Glutamatergic neuron (in vitro differentiated cells): ENCODE measurements at regions not wholly inside any gene's neighbourhood (a gene's known extent, or its start where the extent isn't known, plus 50 kb on each side); places are given as distances from the start of the nearest gene placed in this dataset.

Experiments
- DNase-seq: peaks from one replicate; pipeline ENCODE4 v3.0.0; 2022
- H3K27ac Mint-ChIP-seq: one replicate; pipeline ENCODE4 v1.8.0; 2020; ENCODE audit warnings: mild to moderate bottlenecking, mixed read lengths, inconsistent platforms; ENCODE audit not compliant: unreplicated experiment
- H3K27me3 Mint-ChIP-seq: one replicate; pipeline ENCODE4 v1.8.0; 2020; ENCODE audit warnings: mild to moderate bottlenecking, moderate library complexity, mixed read lengths, inconsistent platforms; ENCODE audit not compliant: unreplicated experiment
- H3K36me3 Mint-ChIP-seq: one replicate; pipeline ENCODE4 v1.8.0; 2020; ENCODE audit warnings: mild to moderate bottlenecking, mixed read lengths, inconsistent platforms; ENCODE audit not compliant: unreplicated experiment
- H3K4me1 Mint-ChIP-seq: one replicate; pipeline ENCODE4 v1.8.0; 2020; ENCODE audit warnings: mild to moderate bottlenecking, low read depth, mixed read lengths, inconsistent platforms; ENCODE audit not compliant: unreplicated experiment
- H3K4me3 Mint-ChIP-seq: one replicate; pipeline ENCODE4 v1.8.0; 2020; ENCODE audit warnings: mild to moderate bottlenecking, mixed read lengths, inconsistent platforms; ENCODE audit not compliant: unreplicated experiment
- H3K9me3 Mint-ChIP-seq: one replicate; pipeline ENCODE4 v1.8.0; 2020; ENCODE audit warnings: mild to moderate bottlenecking, moderate library complexity, mixed read lengths, inconsistent platforms; ENCODE audit not compliant: unreplicated experiment
- TF ChIP-seq, protein P1 (sequence below): fragments of 200-600 bp; sonication (generic); IDR thresholded peaks from one replicate; pipeline ENCODE4 v1.5.0; 2021; ENCODE audit not compliant: partially characterized antibody, unreplicated experiment

DNA sequence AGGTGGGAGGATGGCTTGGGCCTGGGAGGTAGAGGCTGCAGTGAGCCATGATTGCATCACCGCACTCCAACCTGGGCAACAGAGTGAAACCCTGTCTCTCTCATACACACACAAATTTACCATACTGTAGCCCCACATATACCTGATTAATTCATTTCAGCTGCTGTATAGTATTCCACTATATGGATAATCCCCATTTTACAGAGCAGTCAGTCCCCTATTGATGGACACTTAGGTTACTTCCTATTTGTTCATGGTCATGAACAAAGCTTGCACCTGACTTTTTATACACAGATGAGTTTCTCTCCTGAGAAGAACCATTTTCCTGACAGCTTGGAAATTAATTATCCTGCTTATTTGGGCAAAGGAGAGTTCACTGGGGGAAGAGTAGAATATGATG lies 59.2 kb downstream of the EMX2 start:
- H3K27ac Mint-ChIP-seq, result no peak overlapping the region
- H3K4me3 Mint-ChIP-seq, result no peak overlapping the region
- peaks cover 4% of the 10 kb centered on the region for H3K27me3 Mint-ChIP-seq
- H3K36me3 Mint-ChIP-seq, result no peaks in the 10 kb centered on the region
- DNase-seq, result no peak
- TF ChIP-seq, protein P1, sequence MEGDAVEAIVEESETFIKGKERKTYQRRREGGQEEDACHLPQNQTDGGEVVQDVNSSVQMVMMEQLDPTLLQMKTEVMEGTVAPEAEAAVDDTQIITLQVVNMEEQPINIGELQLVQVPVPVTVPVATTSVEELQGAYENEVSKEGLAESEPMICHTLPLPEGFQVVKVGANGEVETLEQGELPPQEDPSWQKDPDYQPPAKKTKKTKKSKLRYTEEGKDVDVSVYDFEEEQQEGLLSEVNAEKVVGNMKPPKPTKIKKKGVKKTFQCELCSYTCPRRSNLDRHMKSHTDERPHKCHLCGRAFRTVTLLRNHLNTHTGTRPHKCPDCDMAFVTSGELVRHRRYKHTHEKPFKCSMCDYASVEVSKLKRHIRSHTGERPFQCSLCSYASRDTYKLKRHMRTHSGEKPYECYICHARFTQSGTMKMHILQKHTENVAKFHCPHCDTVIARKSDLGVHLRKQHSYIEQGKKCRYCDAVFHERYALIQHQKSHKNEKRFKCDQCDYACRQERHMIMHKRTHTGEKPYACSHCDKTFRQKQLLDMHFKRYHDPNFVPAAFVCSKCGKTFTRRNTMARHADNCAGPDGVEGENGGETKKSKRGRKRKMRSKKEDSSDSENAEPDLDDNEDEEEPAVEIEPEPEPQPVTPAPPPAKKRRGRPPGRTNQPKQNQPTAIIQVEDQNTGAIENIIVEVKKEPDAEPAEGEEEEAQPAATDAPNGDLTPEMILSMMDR, result no peak
- peaks cover 14% of the 10 kb centered on the region for H3K4me1 Mint-ChIP-seq
- H3K9me3 Mint-ChIP-seq, result peaks cover 4% of the 10 kb centered on the region

DNA sequence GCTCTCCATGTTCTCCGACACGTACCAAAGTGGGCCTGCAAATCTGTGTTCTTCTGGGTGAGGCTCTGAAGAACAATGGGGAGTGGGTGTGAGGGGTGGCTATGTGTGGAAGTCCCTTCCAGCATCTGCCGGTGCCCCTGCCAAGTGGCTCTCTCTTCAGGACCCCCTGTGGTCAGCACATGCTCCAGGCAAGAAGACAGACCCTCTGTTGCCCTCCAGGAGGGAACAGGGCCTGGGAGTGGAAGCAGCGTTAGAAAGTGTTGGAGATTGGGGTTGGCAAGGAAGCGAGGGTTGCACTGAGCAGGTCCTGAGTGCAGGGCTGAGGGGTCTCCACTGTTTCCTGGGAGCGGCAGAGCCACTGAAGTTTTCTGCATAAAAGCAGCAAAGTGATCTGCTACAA lies 60.5 kb downstream of the EMX2 start:
- H3K27me3 Mint-ChIP-seq, result peaks cover 4% of the 10 kb centered on the region
- no peaks in the 10 kb centered on the region for H3K36me3 Mint-ChIP-seq
- H3K27ac Mint-ChIP-seq, result no peak overlapping the region

DNA sequence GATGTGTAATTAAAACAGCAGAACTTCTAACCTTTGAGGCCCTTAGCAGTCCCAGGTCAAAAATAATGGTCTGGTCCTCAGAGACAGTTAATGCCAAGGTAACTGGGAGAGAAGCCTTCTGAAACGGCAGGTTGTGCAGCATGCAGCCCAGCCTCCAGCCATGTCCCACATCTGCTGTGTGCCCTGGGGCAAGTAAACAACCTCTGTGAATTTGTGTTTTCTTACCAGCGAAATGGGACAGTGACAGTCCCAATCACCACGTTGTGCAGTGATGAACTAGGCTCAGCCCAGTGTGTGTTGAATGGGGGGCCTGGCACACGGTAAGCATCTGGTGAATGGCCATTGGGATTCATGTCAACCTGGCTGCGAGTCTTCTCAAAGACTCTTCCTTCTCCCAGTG lies 61.2 kb downstream of the EMX2 start:
- no peak overlapping the region for H3K4me3 Mint-ChIP-seq
- no peak for DNase-seq
- no peaks in the 10 kb centered on the region for H3K36me3 Mint-ChIP-seq
- peaks cover 4% of the 10 kb centered on the region for H3K9me3 Mint-ChIP-seq
- TF ChIP-seq, protein P1, result no peak
- H3K27ac Mint-ChIP-seq, result no peak overlapping the region
- peaks cover 13% of the 10 kb centered on the region for H3K4me1 Mint-ChIP-seq
- H3K27me3 Mint-ChIP-seq, result peaks cover 4% of the 10 kb centered on the region

More for the DNA sequence above, 60.5 kb downstream of the EMX2 start:
- no peak for DNase-seq
- Mint-ChIP-seq H3K9me3 (peaks cover 4% of the 10 kb centered on the region), H3K4me3 (no peak overlapping the region), H3K4me1 (peaks cover 14% of the 10 kb centered on the region)
- TF ChIP-seq, protein P1, result no peak

DNA sequence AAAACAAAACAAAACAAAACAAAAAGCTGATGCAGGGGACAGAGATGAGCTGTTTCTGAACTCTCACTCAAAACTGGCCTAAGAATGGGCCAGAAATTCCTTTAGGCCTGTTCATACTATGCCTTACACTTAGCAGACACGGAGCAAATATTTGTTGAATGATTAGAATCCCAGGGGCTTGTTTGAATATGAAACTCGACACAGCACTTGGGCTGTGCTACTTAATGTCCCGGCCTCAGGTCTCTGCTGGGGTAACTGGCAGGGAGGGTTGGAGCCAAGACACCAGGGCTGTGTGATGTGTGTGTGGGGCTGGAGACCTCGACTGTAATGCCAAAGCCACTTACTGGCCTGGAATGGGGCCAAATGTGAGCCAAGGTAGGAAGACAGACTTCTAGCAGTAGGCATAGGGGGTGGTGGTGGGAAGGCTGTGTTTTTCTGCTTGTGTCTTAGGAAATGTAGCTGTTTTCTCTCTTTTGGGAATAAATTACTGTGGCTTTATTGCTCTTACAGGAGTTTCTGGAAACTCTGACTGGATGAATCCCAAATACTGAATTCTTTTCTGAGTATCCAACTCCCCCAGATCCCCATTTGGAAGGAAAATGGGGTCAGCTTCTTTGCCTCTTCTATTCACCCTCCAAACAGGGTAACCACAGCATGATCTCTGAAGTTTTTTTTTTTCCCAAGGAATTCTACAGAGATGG lies 66.7 kb downstream of the EMX2 start:
- Mint-ChIP-seq H3K27me3 (peaks cover 4% of the 10 kb centered on the region), H3K27ac (no peak overlapping the region), H3K36me3 (no peaks in the 10 kb centered on the region), H3K9me3 (no peaks in the 10 kb centered on the region), H3K4me3 (no peak overlapping the region), H3K4me1 (no peaks in the 10 kb centered on the region)
- TF ChIP-seq, protein P1, result no peak
- no peak for DNase-seq

DNA sequence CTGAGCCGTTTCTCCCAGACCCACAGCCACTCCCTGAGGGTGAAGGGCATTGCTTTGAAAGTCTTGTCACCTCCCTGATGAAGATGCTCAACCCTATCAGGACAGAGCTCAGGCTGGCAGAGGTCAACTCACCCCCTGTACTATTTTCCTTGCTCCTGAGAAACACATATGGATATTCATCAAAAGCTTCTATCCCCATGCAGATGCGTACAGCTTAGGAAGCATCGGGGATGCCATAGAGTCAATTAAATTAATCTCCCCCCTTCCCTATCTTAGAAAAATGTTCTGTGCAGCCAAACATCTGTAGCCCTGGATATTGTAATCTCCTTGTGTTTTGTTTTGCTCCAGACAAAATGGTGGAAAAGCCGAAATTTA lies 67.2 kb downstream of the EMX2 start:
- TF ChIP-seq, protein P1, result no peak
- Mint-ChIP-seq H3K9me3 (no peaks in the 10 kb centered on the region), H3K4me3 (no peak overlapping the region), H3K4me1 (no peaks in the 10 kb centered on the region), H3K27me3 (peaks cover 6% of the 10 kb centered on the region), H3K27ac (no peak overlapping the region), H3K36me3 (no peaks in the 10 kb centered on the region)
- no peak for DNase-seq
